ENCODE measurements at regions not wholly inside any gene's neighbourhood (a gene's known extent, or its start where the extent isn't known, plus 50 kb on each side); places are given as distances from the start of the nearest gene placed in this dataset.

GRCh38 chr15:94770199-94770598, 538.8 kb downstream of the MCTP2 start:
- H3K4me3 ChIP-seq (ENCODE audit: low read depth, low read length), result no peak overlapping the region
- no peak for TF ChIP-seq CTCF (IDR thresholded peaks at IDR 0.05; ENCODE audit: low read depth, low read length)

- no peak for TF ChIP-seq CTCF (IDR thresholded peaks at IDR 0.05; ENCODE audit: low read depth, low read length)
- H3K4me3 ChIP-seq (ENCODE audit: low read depth, low read length), result no peak overlapping the region
Observed at GRCh38 chr15:94777037-94777436, 545.7 kb downstream of the MCTP2 start.

GRCh38 chr15:94778840-94779239, 547.5 kb downstream of the MCTP2 start:
- no peak for TF ChIP-seq CTCF (IDR thresholded peaks at IDR 0.05; ENCODE audit: low read depth, low read length)
- H3K4me3 ChIP-seq (ENCODE audit: low read depth, low read length), result no peak overlapping the region

- no peak for TF ChIP-seq CTCF (IDR thresholded peaks at IDR 0.05; ENCODE audit: low read depth, low read length)
Observed at GRCh38 chr15:94780166-94780565, 548.8 kb downstream of the MCTP2 start.

GRCh38 chr15:94785091-94785490, 553.7 kb downstream of the MCTP2 start:
- no peak for TF ChIP-seq CTCF (IDR thresholded peaks at IDR 0.05; ENCODE audit: low read depth, low read length)
- no peak overlapping the region for H3K4me3 ChIP-seq (ENCODE audit: low read depth, low read length)

More at GRCh38 chr15:94780166-94780565, 548.8 kb downstream of the MCTP2 start:
- H3K4me3 ChIP-seq (ENCODE audit: low read depth, low read length), result no peak overlapping the region

- no peak for TF ChIP-seq CTCF (IDR thresholded peaks at IDR 0.05; ENCODE audit: low read depth, low read length)
- H3K4me3 ChIP-seq (ENCODE audit: low read depth, low read length), result no peak overlapping the region
Observed at GRCh38 chr15:94791008-94791407, 559.6 kb downstream of the MCTP2 start.

- H3K4me3 ChIP-seq (ENCODE audit: low read depth, low read length), result no peak overlapping the region
- TF ChIP-seq CTCF (IDR thresholded peaks at IDR 0.05; ENCODE audit: low read depth, low read length), result no peak
Observed at GRCh38 chr15:94791510-94791909, 560.1 kb downstream of the MCTP2 start.
